H9 (cell line): ENCODE measurements at regions not wholly inside any gene's neighbourhood (a gene's known extent, or its start where the extent isn't known, plus 50 kb on each side); places are given as distances from the start of the nearest gene placed in this dataset.

ENCODE experiments used
- DNase-seq: peaks from one replicate; pipeline ENCODE4 v3.0.0-alpha.2; 2017
- H2AFZ ChIP-seq: one replicate; pipeline ENCODE4 v1.6.1; 2013; ENCODE audit warnings: mild to moderate bottlenecking, low read length, control low read depth, moderate library complexity
- H2AK5ac ChIP-seq: 2 replicates; pipeline ENCODE4 v1.6.1; 2013; ENCODE audit warnings: low read length, control low read depth, mixed read lengths; ENCODE audit not compliant: insufficient read length
- H2BK120ac ChIP-seq: one replicate; pipeline ENCODE4 v1.6.1; 2013; ENCODE audit warnings: low read depth, mild to moderate bottlenecking, low read length, control low read depth, inconsistent platforms; ENCODE audit not compliant: poor library complexity, severe bottlenecking
- H2BK12ac ChIP-seq: 2 replicates; pipeline ENCODE4 v1.6.1; 2013; ENCODE audit warnings: low read length, control low read depth, mixed read lengths, low read depth; ENCODE audit not compliant: insufficient read length
- H2BK15ac ChIP-seq: 2 replicates; pipeline ENCODE4 v1.6.1; 2013; ENCODE audit warnings: low read depth, low read length, control low read depth
- H2BK20ac ChIP-seq: one replicate; pipeline ENCODE4 v1.6.1; 2013; ENCODE audit warnings: low read depth, mild to moderate bottlenecking, low read length, control low read depth, inconsistent platforms; ENCODE audit not compliant: poor library complexity, severe bottlenecking
- H2BK5ac ChIP-seq: 2 replicates; pipeline ENCODE4 v1.6.1; 2013; ENCODE audit warnings: low read length, control low read depth, mixed read lengths; ENCODE audit not compliant: insufficient read length
- H3K14ac ChIP-seq: 2 replicates; pipeline ENCODE4 v1.6.1; 2013; ENCODE audit warnings: low read length, control low read depth; ENCODE audit not compliant: insufficient read depth
- H3K18ac ChIP-seq: 2 replicates; pipeline ENCODE4 v1.6.1; 2013; ENCODE audit warnings: low read depth, mild to moderate bottlenecking, mixed read lengths, low read length, control low read depth; ENCODE audit not compliant: insufficient read length
- H3K23ac ChIP-seq: 2 replicates; pipeline ENCODE4 v1.6.1; 2013; ENCODE audit warnings: low read length, control low read depth, mixed read lengths, low read depth; ENCODE audit not compliant: insufficient read length
- H3K23me2 ChIP-seq: 2 replicates; pipeline ENCODE4 v1.6.1; 2013; ENCODE audit warnings: low read depth, mild to moderate bottlenecking, mixed read lengths, low read length, control low read depth; ENCODE audit not compliant: insufficient read length, poor library complexity, severe bottlenecking
- H3K27ac ChIP-seq: 2 replicates; pipeline ENCODE4 v1.5.1; 2013; ENCODE audit warnings: low read length, control low read depth, mixed read lengths, low read depth; ENCODE audit not compliant: insufficient read length
- H3K27me3 ChIP-seq: 2 replicates; pipeline ENCODE4 v1.6.1; 2013; ENCODE audit warnings: low read length, control low read depth, inconsistent platforms; ENCODE audit not compliant: insufficient read depth
- H3K4ac ChIP-seq: 2 replicates; pipeline ENCODE4 v1.6.1; 2013; ENCODE audit warnings: low read depth, mild to moderate bottlenecking, control low read depth, inconsistent platforms, low read length, moderate library complexity
- H3K4me1 ChIP-seq: 2 replicates; pipeline ENCODE4 v1.6.1; 2013; ENCODE audit warnings: low read length, control low read depth, inconsistent platforms; ENCODE audit not compliant: insufficient read depth
- H3K4me2 ChIP-seq: 2 replicates; pipeline ENCODE4 v1.6.1; 2013; ENCODE audit warnings: low read length, control low read depth, mixed read lengths; ENCODE audit not compliant: insufficient read length, insufficient read depth
- H3K56ac ChIP-seq: 2 replicates; pipeline ENCODE4 v1.6.1; 2013; ENCODE audit warnings: low read depth, mild to moderate bottlenecking, mixed read lengths, low read length, control low read depth; ENCODE audit not compliant: insufficient read length
- H3K79me1 ChIP-seq: 2 replicates; pipeline ENCODE4 v1.6.1; 2013; ENCODE audit warnings: low read depth, mild to moderate bottlenecking, moderate library complexity, low read length, control low read depth, inconsistent platforms; ENCODE audit not compliant: insufficient read depth, poor library complexity, severe bottlenecking
- H3K79me2 ChIP-seq: 2 replicates; pipeline ENCODE4 v1.6.1; 2013; ENCODE audit warnings: low read length, control low read depth, inconsistent platforms; ENCODE audit not compliant: insufficient read depth
- H3K9ac ChIP-seq: 2 replicates; pipeline ENCODE4 v1.6.1; 2013; ENCODE audit warnings: low read length, control low read depth, mixed read lengths; ENCODE audit not compliant: insufficient read length; ENCODE audit errors: extremely low read depth
- H3K9me3 ChIP-seq: one replicate; pipeline ENCODE4 v1.6.1; 2013; ENCODE audit warnings: low read depth, low read length, inconsistent platforms; ENCODE audit not compliant: control insufficient read depth
- H3T11ph ChIP-seq: one replicate; pipeline ENCODE4 v1.6.1; 2013; ENCODE audit warnings: mild to moderate bottlenecking, low read length, control low read depth, inconsistent platforms
- H4K20me1 ChIP-seq: one replicate; pipeline ENCODE4 v1.6.1; 2013; ENCODE audit not compliant: control insufficient read depth, insufficient read length, insufficient read depth
- H4K5ac ChIP-seq: 2 replicates; pipeline ENCODE4 v1.6.1; 2013; ENCODE audit warnings: low read depth, mild to moderate bottlenecking, mixed read lengths, low read length, control low read depth; ENCODE audit not compliant: insufficient read length
- H4K8ac ChIP-seq: replicated peaks from 2 replicates; pipeline ENCODE4 v1.6.1; 2013; ENCODE audit warnings: low read length, control low read depth, mixed read lengths, low read depth; ENCODE audit not compliant: insufficient read length
- H4K91ac ChIP-seq: 2 replicates; pipeline ENCODE4 v1.6.1; 2013; ENCODE audit warnings: low read depth, mild to moderate bottlenecking, moderate library complexity, mixed read lengths, low read length, control low read depth; ENCODE audit not compliant: insufficient read length
- H3K27ac Mint-ChIP-seq, 3 experiments: 2 replicates in 2 of 3; 3 replicates in 1 of 3; pipeline ENCODE4 v1.8.0; 2020 to 2021; ENCODE audit warnings: mixed read lengths in 3 of 3, mild to moderate bottlenecking in 1 of 3, moderate library complexity in 1 of 3
- H3K27me3 Mint-ChIP-seq: 2 replicates; pipeline ENCODE4 v1.8.0; 2021; ENCODE audit warnings: low read depth, mild to moderate bottlenecking, moderate library complexity, mixed read lengths
- H3K36me3 Mint-ChIP-seq, 3 experiments: 2 replicates in 2 of 3; 3 replicates in 1 of 3; pipeline ENCODE4 v1.8.0; 2020 to 2021; ENCODE audit warnings: low read depth in 3 of 3, mixed read lengths in 3 of 3; ENCODE audit not compliant: insufficient read depth in 1 of 3
- H3K4me1 Mint-ChIP-seq, 2 experiments: 2 replicates each; pipeline ENCODE4 v1.8.0; 2020; ENCODE audit warnings: mixed read lengths in 2 of 2
- H3K4me3 Mint-ChIP-seq, 2 experiments: 2 replicates in 1 of 2; 3 replicates in 1 of 2; pipeline ENCODE4 v1.8.0; 2020 to 2021; ENCODE audit warnings: mild to moderate bottlenecking in 2 of 2, mixed read lengths in 2 of 2, moderate library complexity in 1 of 2
- H3K9me3 Mint-ChIP-seq, 2 experiments: 2 replicates in 1 of 2; 3 replicates in 1 of 2; pipeline ENCODE4 v1.8.0; 2020; ENCODE audit warnings: mild to moderate bottlenecking in 2 of 2, mixed read lengths in 2 of 2, moderate library complexity in 1 of 2
- WGBS: extraction: QIAGEN DNeasy Blood & Tissue Kit; methylation state at CpG from one replicate; pipeline ENCODE4 v1.1.7; 2013; ENCODE audit warnings: missing lambda C conversion rate, low lambda C conversion rate, mixed read lengths; ENCODE audit not compliant: insufficient read length; ENCODE audit errors: extremely low coverage; 5-methylcytosine and 5-hydroxymethylcytosine counted together
- TF ChIP-seq, protein P1 (sequence below): fragments of 200-600 bp; sonication (generic); conservative IDR thresholded peaks from 3 replicates; pipeline ENCODE4 v1.8.0; 2021; ENCODE audit warnings: antibody characterized with exemption, mild to moderate bottlenecking

DNA sequence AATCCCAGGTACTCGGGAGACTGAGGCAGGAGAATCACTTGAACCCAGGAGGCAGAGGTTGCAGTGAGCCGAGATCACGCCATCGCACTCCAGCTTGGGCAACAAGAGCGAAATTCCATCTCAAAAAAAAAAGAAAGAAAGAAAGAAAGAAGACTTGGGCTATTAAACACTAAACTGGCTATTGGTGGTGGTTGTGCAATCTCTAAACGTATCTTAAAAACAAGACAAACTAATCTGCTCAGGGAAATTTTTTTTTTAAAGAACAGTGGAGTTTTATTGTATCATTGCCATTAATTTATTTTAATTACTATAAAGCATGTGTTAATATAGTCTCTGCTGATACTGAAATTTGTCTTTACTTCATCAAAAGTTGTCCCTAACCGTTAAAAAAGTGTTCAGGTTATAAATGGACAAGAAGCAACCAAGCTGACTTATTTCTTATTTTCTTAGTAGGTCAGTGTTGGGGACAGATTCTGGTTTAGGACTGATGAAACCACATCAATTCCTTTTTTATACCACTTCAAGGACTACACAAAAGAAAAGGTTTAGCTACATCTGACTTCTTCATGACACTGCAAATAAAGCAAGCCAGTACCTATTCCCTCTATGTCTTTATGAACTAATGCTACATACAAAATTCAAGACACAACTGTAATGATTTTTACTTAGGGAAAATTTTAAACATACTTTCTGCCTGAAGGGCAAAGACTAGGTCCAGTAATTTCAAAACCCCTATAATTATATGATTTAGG lies 68.7 kb upstream of the KRAS start:
- no peaks in the 10 kb centered on the region for H3K23me2 ChIP-seq
- no peaks in the 10 kb centered on the region for H3K36me3 Mint-ChIP-seq
- WGBS: no CpG with 5 or more reads among the region's 7 CpGs
- no peaks in the 10 kb centered on the region for H3K27me3 ChIP-seq
- H2AK5ac ChIP-seq: no peak overlapping the region
- no peak overlapping the region for H3K14ac ChIP-seq
- H2BK20ac ChIP-seq: no peak overlapping the region
- no peak overlapping the region for H4K5ac ChIP-seq
- no peak overlapping the region for H3K4me3 Mint-ChIP-seq
- no peak overlapping the region for H3K18ac ChIP-seq
- H3K9me3 Mint-ChIP-seq: no peaks in the 10 kb centered on the region
- H3K79me1 ChIP-seq: no peaks in the 10 kb centered on the region
- TF ChIP-seq, protein P1, sequence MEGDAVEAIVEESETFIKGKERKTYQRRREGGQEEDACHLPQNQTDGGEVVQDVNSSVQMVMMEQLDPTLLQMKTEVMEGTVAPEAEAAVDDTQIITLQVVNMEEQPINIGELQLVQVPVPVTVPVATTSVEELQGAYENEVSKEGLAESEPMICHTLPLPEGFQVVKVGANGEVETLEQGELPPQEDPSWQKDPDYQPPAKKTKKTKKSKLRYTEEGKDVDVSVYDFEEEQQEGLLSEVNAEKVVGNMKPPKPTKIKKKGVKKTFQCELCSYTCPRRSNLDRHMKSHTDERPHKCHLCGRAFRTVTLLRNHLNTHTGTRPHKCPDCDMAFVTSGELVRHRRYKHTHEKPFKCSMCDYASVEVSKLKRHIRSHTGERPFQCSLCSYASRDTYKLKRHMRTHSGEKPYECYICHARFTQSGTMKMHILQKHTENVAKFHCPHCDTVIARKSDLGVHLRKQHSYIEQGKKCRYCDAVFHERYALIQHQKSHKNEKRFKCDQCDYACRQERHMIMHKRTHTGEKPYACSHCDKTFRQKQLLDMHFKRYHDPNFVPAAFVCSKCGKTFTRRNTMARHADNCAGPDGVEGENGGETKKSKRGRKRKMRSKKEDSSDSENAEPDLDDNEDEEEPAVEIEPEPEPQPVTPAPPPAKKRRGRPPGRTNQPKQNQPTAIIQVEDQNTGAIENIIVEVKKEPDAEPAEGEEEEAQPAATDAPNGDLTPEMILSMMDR: no peak
- H3K4me1 Mint-ChIP-seq: peaks cover 0 to 4% of the 10 kb centered on the region in 2 experiments; a peak in 2 of 4 replicates
- no peaks in the 10 kb centered on the region for H4K20me1 ChIP-seq
- H2BK12ac ChIP-seq: no peak overlapping the region
- no peaks in the 10 kb centered on the region for H3K79me2 ChIP-seq
- no peak overlapping the region for H4K91ac ChIP-seq
- H3K4me2 ChIP-seq: no peak overlapping the region
- H3K27ac Mint-ChIP-seq: no peak overlapping the region
- no peaks in the 10 kb centered on the region for H3K4me1 ChIP-seq
- no peak overlapping the region for H3K23ac ChIP-seq
- no peak overlapping the region for H4K8ac ChIP-seq
- H3K9ac ChIP-seq: no peak overlapping the region
- H3K27me3 Mint-ChIP-seq: no peaks in the 10 kb centered on the region
- no peak overlapping the region for H3T11ph ChIP-seq
- H3K27ac ChIP-seq: no peak overlapping the region
- no peaks in the 10 kb centered on the region for H3K9me3 ChIP-seq
- no peak overlapping the region for H2AFZ ChIP-seq
- H3K56ac ChIP-seq: no peak overlapping the region
- H2BK120ac ChIP-seq: no peak overlapping the region
- H2BK5ac ChIP-seq: no peak overlapping the region
- no peak for DNase-seq
- H3K4ac ChIP-seq: no peak overlapping the region
- no peak overlapping the region for H2BK15ac ChIP-seq
